Eye (tissue), 1 donor: ENCODE measurements at regions not wholly inside any gene's neighbourhood (a gene's known extent, or its start where the extent isn't known, plus 50 kb on each side); places are given as distances from the start of the nearest gene placed in this dataset.
A peak's percentile ranks its signal among the peaks of the same experiment; 100 is the strongest.
"Not testable (repeated sequence)": the region's sequence is repeated elsewhere in the genome, so short reads cannot be mapped to it uniquely, and the experiment has no call there.

Experiments
- DNase-seq: peaks from one replicate; pipeline ENCODE4 v3.0.0-alpha.2; 2015

DNA sequence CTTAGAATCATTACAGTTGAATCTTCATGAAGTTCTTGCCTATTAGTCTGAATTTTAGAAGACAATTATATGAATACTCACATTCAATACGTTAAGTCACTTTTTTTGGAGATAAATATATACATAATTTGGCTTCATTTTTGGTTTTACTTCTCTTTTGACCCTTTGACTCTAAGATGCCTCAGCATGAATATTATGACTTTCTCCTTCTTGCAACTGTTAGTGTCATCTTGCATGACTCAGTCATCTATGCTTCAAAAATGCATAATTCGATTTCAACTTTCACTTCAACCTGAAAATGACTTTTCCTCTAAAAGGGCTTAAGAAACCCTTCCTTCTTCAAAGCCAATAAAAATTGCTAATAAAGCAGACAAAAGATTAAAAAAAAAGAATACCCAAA is 1427.5 kb downstream of the ADGRL3 start:
- DNase-seq, result no peak

DNA sequence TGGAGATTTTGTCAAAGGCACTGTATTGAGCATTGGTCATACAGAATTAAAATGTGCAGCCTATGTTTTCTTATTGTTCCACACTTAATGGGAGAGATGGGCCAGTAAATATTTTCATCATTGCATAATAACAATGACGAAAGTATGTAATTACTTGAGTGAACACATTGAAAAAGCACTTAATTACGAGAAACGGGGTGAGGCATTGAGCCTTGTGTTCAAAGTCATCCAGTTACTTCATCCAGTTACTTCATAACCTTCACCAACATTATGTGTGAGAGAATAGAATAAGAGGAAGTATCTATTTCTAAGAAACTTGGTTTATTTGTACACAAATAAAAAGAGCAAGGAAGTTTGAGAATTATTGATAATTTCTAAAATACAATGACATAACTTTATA is 1427.0 kb downstream of the ADGRL3 start:
- no peak for DNase-seq

DNA sequence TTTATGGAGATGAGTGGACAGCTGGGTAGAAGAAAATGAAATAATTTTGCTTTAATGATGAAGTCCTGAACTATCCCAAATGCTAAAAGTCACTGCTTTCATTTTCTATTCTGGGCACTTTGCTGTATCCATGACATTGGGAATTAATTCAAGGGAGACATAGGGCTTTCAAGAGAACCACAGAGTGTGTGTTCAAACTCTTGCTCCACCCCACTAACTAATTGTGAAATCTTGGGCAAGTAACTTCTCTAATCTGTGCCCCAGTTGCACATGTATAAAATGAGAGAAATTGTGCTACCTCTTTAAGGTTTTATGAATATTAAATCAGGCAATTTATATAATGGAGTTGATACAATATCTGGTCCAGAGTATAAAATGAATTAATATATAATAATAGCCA is 1422.0 kb downstream of the ADGRL3 start:
- no peak for DNase-seq

DNA sequence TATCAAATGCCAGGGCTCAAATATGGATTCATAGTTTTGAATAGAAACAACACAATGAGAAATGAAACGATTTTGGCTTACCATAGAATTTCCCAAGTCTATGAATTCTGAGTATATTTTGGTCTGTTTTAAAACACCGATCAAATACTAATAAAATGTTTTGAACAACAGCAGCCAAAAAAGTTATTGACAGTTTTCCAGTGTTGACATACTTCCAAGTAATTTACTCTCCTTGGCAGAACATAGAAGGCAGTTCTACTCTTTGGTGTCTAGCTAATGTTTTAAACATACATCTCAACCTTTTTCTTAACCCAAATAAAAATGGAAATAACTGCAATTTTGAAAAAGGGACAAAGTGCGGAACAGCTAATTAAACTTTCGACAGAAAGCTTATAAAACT is 1419.8 kb downstream of the ADGRL3 start:
- DNase-seq, result peak; percentile 21

DNA sequence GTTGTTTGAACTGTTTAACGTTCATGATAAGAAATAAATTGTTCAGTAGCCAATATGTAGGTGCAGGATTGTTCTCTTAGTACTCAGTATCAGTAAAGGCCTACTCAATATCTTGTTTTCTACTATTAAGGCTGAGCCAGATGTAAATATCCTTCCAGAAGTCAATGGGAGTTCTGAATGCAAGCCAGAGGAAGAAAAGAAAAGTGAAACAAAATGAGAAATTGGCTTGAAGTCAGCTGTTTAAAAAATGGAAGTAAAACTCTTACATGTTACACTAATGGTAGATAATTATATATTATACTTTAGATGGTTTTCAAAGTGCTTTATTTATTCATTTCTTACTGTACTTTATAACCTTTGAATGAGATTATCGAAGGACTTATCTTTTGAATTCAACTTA is 1417.9 kb downstream of the ADGRL3 start:
- DNase-seq, result no peak

DNA sequence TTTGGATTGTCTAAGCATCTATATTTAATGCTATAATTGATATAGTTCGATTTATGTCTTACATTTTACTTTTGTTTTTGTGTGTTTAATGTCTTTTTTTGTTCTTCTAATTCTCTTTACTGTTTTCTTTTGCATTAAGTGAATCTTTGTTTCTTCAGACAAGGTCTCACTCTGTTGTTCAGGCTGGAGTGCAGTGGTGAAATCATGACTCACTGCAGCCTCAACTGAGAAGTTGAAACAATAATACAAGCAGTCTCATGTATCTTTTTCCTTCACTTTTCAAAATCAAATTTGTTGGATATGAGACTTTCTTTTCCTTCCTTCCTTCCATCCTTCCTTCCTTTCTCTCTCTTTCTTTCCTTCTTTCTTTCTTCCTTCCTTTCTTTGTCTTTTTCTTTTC is 1401.6 kb downstream of the ADGRL3 start:
- DNase-seq, result no peak

DNA sequence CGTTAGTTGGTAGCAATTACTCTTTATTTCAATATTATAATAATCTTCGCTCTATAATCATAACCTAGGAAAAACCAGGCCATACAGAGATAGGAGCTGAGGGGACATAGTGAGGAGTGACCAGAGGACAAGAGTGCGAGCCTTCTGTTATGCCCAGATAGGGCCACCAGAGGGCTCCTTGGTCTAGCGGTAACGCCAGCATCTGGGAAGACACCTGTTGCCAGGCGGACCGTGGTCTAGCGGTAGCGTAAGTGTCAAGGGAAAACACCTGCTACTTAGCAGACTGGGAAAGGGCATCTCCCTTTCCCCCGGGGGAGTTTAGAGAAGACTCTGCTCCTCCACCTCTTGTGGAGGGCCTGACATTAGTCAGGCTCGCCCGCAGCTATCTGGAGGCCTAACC is 1395.1 kb downstream of the ADGRL3 start:
- not testable (repeated sequence) for DNase-seq

DNA sequence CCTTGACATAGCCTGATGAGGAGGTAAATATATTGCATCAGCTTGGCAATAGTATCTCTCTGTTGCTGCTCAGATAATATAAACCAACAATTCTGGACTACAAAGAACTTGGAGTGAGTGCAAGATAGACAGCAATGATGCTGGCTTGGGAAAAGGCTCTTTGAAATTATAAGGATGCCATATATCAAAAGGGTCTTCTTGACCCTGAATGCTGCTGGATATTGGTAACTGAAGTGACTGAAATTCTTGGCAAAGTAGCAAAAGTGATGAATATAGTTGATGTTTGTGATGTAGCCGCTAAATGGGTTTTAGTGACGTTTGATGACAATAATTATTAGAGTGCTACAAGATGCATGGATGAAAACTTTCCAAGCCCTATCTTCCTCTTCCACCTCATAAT is 1391.6 kb downstream of the ADGRL3 start:
- DNase-seq, result no peak

DNA sequence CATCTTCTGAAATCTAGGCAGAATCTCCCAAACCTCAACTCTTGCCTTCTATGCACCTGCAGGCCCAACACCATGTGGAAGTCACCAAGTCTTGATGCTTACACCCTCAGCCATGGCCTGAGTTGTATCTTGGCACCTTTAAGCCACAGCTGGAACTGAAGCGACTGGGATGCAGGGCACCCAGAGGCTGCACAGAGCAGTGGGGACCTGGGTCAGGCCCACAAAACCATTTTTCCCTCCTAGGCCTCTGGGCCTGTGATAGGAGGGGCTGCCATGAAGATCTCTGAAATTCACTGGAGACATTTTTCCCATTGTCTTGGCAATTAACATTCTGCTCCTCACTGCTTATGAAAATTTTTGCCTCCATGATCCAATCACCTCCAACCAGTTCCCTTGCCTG is 1388.5 kb downstream of the ADGRL3 start:
- no peak for DNase-seq

DNA sequence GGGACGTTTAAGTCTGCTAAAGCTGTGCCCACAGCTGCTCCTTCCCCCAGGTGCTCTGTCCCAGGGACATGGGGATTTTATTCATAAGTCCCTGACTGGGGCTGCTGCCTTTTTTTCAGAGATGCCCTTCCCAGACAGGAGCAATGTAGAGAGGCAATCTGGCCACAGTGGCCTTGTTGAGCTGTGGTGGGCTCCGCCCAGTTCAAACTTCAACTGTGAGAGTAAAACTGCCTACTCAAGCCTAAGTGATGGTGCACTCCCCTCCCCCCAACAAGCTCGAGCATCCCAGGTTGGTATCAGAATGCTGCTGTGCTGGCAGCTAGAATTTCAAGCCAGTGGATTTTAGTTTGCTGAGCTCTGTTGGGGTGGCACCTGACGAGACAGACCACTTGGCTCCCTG is 1371.4 kb downstream of the ADGRL3 start:
- no peak for DNase-seq

DNA sequence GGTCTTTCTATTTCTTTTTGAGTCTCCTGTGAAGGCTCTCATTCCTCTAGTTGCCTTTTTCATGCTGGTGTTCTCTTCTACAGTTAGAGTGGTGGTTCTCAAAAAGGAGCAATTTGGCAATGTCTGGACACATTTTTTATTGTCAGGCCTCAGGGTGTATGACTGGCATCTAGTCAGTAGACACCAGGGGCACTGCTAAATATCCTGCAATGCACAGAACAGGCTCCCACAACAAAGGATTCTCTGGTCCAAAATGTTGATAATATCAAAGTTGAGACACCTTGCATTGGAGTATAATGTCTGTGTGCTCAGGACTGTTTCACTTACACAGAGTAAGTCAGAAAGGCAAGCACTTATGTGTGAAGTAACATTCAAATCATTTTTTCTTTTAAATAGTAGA is 1360.7 kb downstream of the ADGRL3 start:
- DNase-seq, result peak; percentile 35

DNA sequence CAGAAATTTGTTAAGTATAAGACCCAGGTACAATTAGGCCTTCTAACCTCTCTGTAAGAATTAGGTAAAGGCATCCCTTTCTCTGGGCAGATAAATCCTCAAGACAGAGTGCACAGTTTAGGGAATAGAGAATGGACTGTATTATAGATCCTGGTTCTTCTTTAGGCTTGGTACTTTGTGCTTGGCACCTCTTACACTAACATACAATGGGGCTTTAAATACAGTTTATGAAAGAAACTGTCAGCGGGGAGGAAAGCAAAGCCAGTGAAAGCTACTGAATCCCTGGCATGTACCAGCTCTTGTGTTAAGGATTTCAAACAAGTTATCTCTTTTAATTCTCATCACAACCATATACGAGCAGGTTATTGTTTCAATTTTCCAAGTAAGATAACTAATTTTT is 1350.0 kb downstream of the ADGRL3 start:
- DNase-seq, result no peak

DNA sequence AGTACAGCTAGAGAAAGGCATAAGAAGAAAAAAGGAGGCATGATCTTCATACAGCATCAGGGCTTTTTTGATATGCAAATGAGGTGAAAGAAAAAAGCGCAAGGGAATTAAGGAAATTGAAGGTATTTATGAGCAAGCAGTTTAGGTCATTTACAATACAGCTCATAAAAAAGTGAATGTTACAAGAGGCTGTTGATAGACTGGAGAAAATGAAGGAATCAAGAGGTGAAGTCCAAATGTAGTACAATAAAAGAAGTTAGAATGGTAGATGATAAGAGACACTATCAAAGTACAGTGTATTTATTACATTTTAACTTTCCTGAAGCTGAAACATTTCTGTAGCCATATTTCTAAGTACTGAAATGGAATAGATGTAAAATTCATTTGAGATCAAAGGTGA is 1349.5 kb downstream of the ADGRL3 start:
- no peak for DNase-seq

DNA sequence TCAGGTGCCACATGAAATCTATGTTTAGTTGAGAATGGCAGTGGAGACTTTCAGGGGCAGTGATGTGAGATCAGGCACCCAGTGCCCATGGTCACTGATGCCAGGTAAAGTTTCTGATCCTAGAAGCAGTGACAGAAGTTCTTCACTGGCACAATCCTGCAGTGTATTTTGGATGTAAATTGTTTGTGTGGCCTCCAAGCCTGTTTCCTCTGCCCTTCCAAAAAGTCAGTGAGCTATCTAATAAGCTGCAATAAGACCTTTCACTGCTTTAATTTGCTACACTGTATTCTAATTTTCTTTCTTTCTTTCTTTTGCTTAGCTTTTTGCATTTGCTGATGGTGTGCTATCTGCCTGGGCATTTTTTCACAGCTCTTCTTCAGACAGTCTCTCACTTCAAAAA is 1348.6 kb downstream of the ADGRL3 start:
- no peak for DNase-seq

DNA sequence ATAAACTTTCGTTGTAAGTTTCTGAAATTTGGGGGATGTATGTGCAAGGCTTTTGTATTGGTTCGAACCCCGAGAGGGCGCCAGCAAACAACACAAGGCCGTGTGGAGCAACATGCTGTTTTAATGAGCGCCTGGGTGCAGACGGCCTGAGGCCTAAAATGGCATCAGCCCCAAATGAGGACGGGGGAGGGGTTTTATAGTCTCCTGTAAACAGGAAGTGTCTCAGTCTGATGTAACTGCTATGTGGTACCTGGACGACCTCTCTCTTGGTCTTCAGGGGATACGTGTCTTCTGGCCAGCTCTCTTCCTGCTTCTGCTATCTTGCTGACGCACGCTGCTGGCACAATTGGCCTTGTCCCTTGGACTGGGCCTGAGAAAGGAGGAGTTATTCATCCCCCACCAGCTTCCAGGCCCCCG is 1348.0 kb downstream of the ADGRL3 start:
- DNase-seq, result peak; percentile 2

DNA sequence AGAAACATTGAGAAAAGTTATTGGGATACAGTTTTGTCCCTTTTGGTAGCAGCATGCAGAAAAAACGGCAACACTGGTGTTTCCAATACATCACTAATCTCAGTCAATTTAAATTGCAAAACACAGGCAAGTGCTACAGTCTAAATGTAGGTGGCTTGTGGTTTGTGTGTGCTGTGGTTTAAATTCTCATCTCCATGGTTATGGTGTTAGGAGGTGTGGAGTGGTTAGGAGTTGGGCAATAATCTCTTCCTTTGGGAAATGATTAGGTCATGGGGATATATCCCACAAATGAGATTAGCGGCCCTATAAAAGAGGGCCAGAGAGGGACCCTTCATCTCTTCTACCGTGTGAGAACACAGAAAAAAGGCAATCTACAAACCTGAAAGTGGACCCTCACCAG is 1344.3 kb downstream of the ADGRL3 start:
- DNase-seq, result no peak

DNA sequence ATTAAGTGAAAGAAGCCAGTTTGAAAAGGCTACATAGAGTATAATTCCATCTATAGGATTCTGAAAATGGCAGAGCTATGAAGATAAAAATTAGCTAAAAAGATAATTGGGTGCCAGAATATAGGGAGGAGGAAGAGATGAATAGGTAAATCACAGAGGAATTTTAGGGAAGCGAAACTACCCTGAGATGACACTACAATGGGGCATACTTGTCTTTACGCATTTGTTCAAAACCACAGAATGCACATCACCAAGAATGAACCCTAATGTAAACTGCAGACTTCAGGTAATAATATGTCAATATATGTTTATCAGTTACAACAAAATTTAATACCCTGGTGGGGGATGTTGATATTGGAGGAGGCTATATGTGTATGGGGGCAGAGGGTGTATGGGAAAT is 1342.9 kb downstream of the ADGRL3 start:
- no peak for DNase-seq

DNA sequence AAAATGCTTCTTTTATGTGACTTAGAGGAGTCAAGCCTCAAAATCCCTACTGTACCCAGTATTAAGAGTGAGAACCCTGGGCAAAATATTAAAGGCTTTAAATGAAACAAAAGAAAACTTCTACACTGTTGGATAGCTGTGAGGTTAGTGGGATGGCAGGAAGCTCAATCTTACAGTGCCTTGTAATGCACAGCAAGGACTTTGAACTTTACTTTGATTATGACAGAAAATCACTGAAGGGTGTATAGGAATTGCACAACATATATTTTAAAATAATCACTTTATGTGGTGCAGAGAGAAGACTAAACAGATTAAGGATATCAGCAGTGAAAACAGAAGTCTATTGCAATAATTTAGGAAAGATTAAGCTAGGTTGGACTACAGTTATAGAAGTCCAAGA is 1333.4 kb downstream of the ADGRL3 start:
- no peak for DNase-seq

DNA sequence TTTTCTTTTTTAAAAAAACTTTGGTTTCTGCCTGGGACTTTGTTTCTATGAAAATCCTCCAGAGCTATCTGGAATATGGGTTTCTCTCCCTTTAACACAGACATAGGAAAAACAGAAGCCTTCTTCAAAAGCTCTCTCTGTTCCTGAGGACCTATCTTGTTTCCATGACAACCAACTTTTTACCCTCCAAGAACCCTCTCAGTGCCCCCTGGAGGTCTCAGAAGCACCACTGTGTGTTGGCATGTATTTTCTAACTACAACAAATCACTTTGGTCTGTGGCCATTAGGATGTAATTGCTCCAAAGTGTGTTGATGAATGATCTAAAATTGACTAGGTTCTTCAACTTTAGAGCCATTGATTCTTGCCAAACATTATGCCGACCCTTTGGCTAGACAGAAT is 1331.6 kb downstream of the ADGRL3 start:
- DNase-seq, result no peak

DNA sequence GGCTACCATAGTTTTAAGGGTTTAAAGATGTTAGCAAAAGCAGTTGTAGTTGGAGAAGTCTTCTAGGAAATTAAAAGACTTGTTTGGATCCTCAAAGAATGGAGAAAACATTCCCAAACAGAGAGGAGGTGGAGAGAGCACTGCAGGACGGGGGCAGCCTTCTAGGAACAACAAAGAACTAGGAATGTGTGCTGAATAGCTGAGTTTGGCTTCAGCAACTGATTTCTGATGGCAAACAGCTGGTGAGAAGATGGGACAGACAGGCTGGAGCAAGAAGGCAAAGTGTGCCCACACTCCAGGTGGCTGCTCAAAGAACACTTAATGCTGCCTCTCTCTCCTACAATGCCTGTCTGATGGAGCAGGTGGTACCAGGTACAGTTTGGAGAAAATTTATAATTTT is 1331.1 kb downstream of the ADGRL3 start:
- DNase-seq, result no peak

DNA sequence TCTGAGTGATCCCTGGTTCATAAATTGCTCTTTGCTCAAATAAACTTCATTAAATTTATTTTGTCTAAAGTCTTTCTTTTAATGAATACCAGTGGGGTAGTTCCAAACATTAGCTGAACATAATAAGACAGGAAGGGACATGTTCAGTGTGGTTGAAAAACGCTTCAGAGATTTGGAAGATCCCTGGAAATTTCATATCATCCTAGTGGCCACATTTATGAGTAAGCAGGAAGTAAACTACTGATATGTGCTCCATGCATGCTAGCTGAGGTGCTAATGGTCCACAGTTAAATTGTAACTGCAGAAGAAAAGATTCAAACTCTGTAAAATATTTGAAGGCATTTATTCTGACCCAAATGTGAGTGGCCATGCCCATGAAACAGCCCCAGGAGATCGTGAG is 1328.7 kb downstream of the ADGRL3 start:
- no peak for DNase-seq

DNA sequence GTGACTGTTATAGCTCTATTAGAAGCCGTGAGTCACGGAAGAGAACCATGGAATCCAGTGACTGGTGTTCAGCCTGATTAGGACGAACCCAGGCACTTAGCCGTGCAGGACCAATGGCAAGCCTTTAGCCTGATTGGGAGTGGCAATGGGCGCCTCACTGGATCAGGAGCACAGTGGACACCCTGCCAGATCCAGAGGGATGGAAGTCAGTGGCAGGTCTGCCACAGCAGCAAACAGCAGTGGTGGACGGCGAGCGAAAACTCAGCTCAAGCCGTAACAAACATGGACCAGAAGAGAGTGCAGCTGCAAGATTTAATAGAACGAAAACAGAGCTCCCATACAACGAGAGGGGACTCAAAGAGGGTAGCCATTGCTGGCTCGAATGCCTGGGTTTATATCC is 1326.5 kb downstream of the ADGRL3 start:
- no peak for DNase-seq

DNA sequence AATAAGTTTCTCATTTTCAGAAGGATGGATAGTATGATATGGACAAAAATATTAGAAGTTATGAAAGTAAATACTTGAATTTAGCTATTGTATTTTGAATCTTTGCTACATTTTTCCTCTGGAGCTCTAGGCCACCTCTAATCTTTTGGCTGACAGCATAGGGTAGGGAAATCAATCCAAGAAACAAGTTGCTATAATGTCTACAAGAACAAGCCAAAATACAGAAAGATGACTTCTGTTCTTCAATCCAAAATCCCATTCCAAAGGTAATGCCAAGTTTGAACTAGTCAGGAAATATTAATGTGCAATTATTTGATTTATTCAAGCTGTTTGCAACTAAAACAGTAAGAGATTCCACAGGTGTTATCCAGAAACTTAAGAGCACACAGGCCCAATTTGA is 1323.1 kb downstream of the ADGRL3 start:
- no peak for DNase-seq

DNA sequence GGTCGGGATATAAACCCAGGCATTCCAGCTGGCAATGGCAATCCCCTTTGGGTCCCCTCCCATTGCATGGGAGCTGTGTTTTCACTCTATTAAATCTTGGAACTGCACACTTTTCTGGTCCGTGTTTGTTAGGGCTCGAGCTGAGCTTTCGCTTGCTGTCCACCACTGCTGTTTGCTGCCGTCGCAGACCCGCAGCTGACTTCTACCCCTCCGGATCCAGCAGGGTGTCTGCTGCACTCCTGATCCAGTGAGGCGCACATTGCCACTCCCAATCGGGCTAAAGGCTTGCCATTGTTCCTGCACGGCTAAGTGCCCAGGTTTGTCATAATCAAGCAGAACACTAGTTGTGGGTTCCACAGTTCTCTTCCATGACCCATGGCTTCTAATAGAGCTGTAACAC is 1322.1 kb downstream of the ADGRL3 start:
- DNase-seq, result no peak

DNA sequence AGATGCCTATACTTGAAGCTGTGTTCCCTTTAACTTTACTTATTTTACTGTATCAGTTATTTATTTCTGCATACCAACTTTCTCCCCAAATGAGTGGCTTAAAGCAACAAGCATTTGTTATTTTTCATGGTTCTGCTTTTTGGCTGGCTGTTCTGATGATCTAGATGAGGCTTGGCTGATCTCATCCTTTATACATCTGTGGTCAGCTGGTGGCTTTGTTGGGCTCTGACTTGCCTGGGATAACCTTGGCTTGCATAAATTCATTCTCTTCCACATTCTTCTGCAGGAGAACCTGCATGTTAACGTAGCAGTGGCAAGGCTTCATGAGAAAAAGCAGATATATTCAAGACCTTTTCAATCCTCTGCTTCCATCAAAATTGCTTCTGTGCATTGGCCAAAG is 1317.6 kb downstream of the ADGRL3 start:
- DNase-seq, result no peak

DNA sequence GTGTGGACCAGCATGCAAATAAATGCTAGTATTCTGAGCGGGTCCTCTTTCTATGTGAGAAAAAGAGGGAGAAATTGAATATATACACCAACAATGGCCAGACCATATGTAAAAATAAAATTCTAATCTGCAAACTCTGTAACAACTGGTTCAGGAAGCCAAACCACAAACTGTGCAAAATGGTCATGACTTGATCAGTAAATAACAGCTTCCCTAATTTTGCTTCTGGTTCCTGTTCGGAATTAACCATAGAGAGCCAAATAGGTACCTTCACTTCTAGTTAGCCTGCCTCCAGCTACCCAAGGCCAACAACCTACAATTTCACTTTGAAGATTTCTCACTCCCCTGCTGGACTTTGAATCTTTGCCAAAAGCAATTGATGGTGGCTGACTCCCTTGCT is 1313.2 kb downstream of the ADGRL3 start:
- DNase-seq, result no peak
